Endodermal cell (in vitro differentiated cells): ENCODE measurements at regions not wholly inside any gene's neighbourhood (a gene's known extent, or its start where the extent isn't known, plus 50 kb on each side); places are given as distances from the start of the nearest gene placed in this dataset.

Source experiments
- DNase-seq: peaks from one replicate; pipeline ENCODE4 v3.0.0-alpha.2; 2017
- H3K27ac ChIP-seq: 2 replicates; pipeline ENCODE4 v1.5.1; 2013; ENCODE audit warnings: mild to moderate bottlenecking, low read depth, low read length, moderate library complexity
- H3K27me3 ChIP-seq: 2 replicates; pipeline ENCODE4 v1.6.1; 2013; ENCODE audit warnings: mild to moderate bottlenecking, low read length, moderate library complexity; ENCODE audit not compliant: insufficient read depth, control insufficient read depth, poor library complexity, severe bottlenecking
- H3K36me3 ChIP-seq: 2 replicates; pipeline ENCODE4 v1.7.0; 2013; ENCODE audit warnings: mild to moderate bottlenecking, low read length, moderate library complexity; ENCODE audit not compliant: control insufficient read depth, insufficient read depth
- H3K4me1 ChIP-seq: one replicate; pipeline ENCODE4 v1.7.0; 2013; ENCODE audit warnings: low read length; ENCODE audit not compliant: control insufficient read depth, insufficient read depth
- H3K4me3 ChIP-seq: 2 replicates; pipeline ENCODE4 v1.5.1; 2013; ENCODE audit warnings: mild to moderate bottlenecking, low read length, moderate library complexity
- H3K9ac ChIP-seq: 2 replicates; pipeline ENCODE4 v1.6.1; 2013; ENCODE audit warnings: mild to moderate bottlenecking, low read length, moderate library complexity; ENCODE audit not compliant: poor library complexity, severe bottlenecking; ENCODE audit errors: extremely low read depth
- H3K9me3 ChIP-seq: 2 replicates; pipeline ENCODE4 v1.6.1; 2013; ENCODE audit warnings: mild to moderate bottlenecking, low read length, moderate library complexity; ENCODE audit not compliant: control insufficient read depth
- H3K27ac Mint-ChIP-seq: 2 replicates; pipeline ENCODE4 v1.8.0; 2020; ENCODE audit warnings: mixed read lengths
- H3K27me3 Mint-ChIP-seq: 2 replicates; pipeline ENCODE4 v1.8.0; 2021; ENCODE audit warnings: mild to moderate bottlenecking, mixed read lengths; ENCODE audit not compliant: insufficient read depth
- H3K36me3 Mint-ChIP-seq: 2 replicates; pipeline ENCODE4 v1.8.0; 2020; ENCODE audit warnings: low read depth, mixed read lengths
- H3K4me1 Mint-ChIP-seq: 2 replicates; pipeline ENCODE4 v1.8.0; 2020; ENCODE audit warnings: mixed read lengths
- H3K4me3 Mint-ChIP-seq: 2 replicates; pipeline ENCODE4 v1.8.0; 2020; ENCODE audit warnings: mild to moderate bottlenecking, moderate library complexity, mixed read lengths
- H3K9me3 Mint-ChIP-seq: 2 replicates; pipeline ENCODE4 v1.8.0; 2020; ENCODE audit warnings: mild to moderate bottlenecking, mixed read lengths
- CTCF ChIP-seq: fragments of 200-600 bp; sonication (generic); conservative IDR thresholded peaks from 2 replicates; pipeline ENCODE4 v1.5.0; 2021; ENCODE audit warnings: antibody characterized with exemption, mild to moderate bottlenecking
- WGBS, 2 experiments: methylation state at CpG; one replicate each; pipeline versions ENCODE4 v1.1.5 to v1.1.7; 2013; ENCODE audit warnings: missing lambda C conversion rate in 2 of 2, mixed read lengths in 1 of 2; ENCODE audit not compliant: insufficient coverage in 1 of 2, insufficient read length in 1 of 2; 5-methylcytosine and 5-hydroxymethylcytosine counted together

GRCh38 chr10:31742255-31742654 lies 186.4 kb downstream of the ARHGAP12 start:
- DNase-seq: no peak
- no peaks in the 10 kb centered on the region for H3K36me3 Mint-ChIP-seq
- TF ChIP-seq CTCF: no peak
- Histone ChIP-seq H3K9ac (no peak overlapping the region), H3K27ac (no peak overlapping the region), H3K9me3 (peaks cover 2% of the 10 kb centered on the region), H3K4me3 (no peak overlapping the region), H3K27me3 (no peaks in the 10 kb centered on the region), H3K4me1 (no peaks in the 10 kb centered on the region), H3K36me3 (no peaks in the 10 kb centered on the region)
- H3K27me3 Mint-ChIP-seq: no peaks in the 10 kb centered on the region
- 96 to 100% methylated on average over 1 of the region's 1 CpG for WGBS, 2 experiments
- no peak overlapping the region for H3K27ac Mint-ChIP-seq
- no peak overlapping the region for H3K4me3 Mint-ChIP-seq
- no peaks in the 10 kb centered on the region for H3K4me1 Mint-ChIP-seq
- H3K9me3 Mint-ChIP-seq: no peaks in the 10 kb centered on the region

- Mint-ChIP-seq H3K27me3 (no peaks in the 10 kb centered on the region), H3K4me1 (no peaks in the 10 kb centered on the region), H3K36me3 (peaks cover 4% of the 10 kb centered on the region), H3K27ac (no peak overlapping the region), H3K9me3 (no peaks in the 10 kb centered on the region), H3K4me3 (no peak overlapping the region)
- H3K9ac ChIP-seq: no peak overlapping the region
- H3K27me3 ChIP-seq: no peaks in the 10 kb centered on the region
- no peaks in the 10 kb centered on the region for H3K4me1 ChIP-seq
- no peaks in the 10 kb centered on the region for H3K36me3 ChIP-seq
- H3K27ac ChIP-seq: no peak overlapping the region
- no peak for DNase-seq
- no peak for TF ChIP-seq CTCF
- H3K9me3 ChIP-seq: peaks cover 9% of the 10 kb centered on the region
- no peak overlapping the region for H3K4me3 ChIP-seq
Observed at GRCh38 chr10:31741473-31741872, 187.2 kb downstream of the ARHGAP12 start.

- Histone ChIP-seq H3K9ac (no peak overlapping the region), H3K36me3 (no peaks in the 10 kb centered on the region), H3K4me1 (no peaks in the 10 kb centered on the region), H3K4me3 (no peak overlapping the region), H3K27me3 (no peaks in the 10 kb centered on the region), H3K27ac (no peak overlapping the region), H3K9me3 (peaks cover 20% of the 10 kb centered on the region)
- Mint-ChIP-seq H3K36me3 (peaks cover 6% of the 10 kb centered on the region), H3K27me3 (no peaks in the 10 kb centered on the region), H3K9me3 (no peaks in the 10 kb centered on the region), H3K4me1 (no peaks in the 10 kb centered on the region), H3K4me3 (no peak overlapping the region), H3K27ac (no peak overlapping the region)
- WGBS, 2 experiments: 88 to 100% methylated on average over 1 of the region's 1 CpG
- no peak for TF ChIP-seq CTCF
- no peak for DNase-seq
Observed at GRCh38 chr10:31739711-31740110, 188.9 kb downstream of the ARHGAP12 start.
